Endodermal cell (in vitro differentiated cells): ENCODE measurements at regions not wholly inside any gene's neighbourhood (a gene's known extent, or its start where the extent isn't known, plus 50 kb on each side); places are given as distances from the start of the nearest gene placed in this dataset.

ENCODE experiments used
- DNase-seq: peaks from one replicate; pipeline ENCODE4 v3.0.0-alpha.2; 2017
- H3K27ac ChIP-seq: 2 replicates; pipeline ENCODE4 v1.5.1; 2013; ENCODE audit warnings: mild to moderate bottlenecking, low read depth, low read length, moderate library complexity
- H3K27me3 ChIP-seq: 2 replicates; pipeline ENCODE4 v1.6.1; 2013; ENCODE audit warnings: mild to moderate bottlenecking, low read length, moderate library complexity; ENCODE audit not compliant: insufficient read depth, control insufficient read depth, poor library complexity, severe bottlenecking
- H3K36me3 ChIP-seq: 2 replicates; pipeline ENCODE4 v1.7.0; 2013; ENCODE audit warnings: mild to moderate bottlenecking, low read length, moderate library complexity; ENCODE audit not compliant: control insufficient read depth, insufficient read depth
- H3K4me1 ChIP-seq: one replicate; pipeline ENCODE4 v1.7.0; 2013; ENCODE audit warnings: low read length; ENCODE audit not compliant: control insufficient read depth, insufficient read depth
- H3K4me3 ChIP-seq: 2 replicates; pipeline ENCODE4 v1.5.1; 2013; ENCODE audit warnings: mild to moderate bottlenecking, low read length, moderate library complexity
- H3K9ac ChIP-seq: 2 replicates; pipeline ENCODE4 v1.6.1; 2013; ENCODE audit warnings: mild to moderate bottlenecking, low read length, moderate library complexity; ENCODE audit not compliant: poor library complexity, severe bottlenecking; ENCODE audit errors: extremely low read depth
- H3K9me3 ChIP-seq: 2 replicates; pipeline ENCODE4 v1.6.1; 2013; ENCODE audit warnings: mild to moderate bottlenecking, low read length, moderate library complexity; ENCODE audit not compliant: control insufficient read depth
- H3K27ac Mint-ChIP-seq: 2 replicates; pipeline ENCODE4 v1.8.0; 2020; ENCODE audit warnings: mixed read lengths
- H3K27me3 Mint-ChIP-seq: 2 replicates; pipeline ENCODE4 v1.8.0; 2021; ENCODE audit warnings: mild to moderate bottlenecking, mixed read lengths; ENCODE audit not compliant: insufficient read depth
- H3K36me3 Mint-ChIP-seq: 2 replicates; pipeline ENCODE4 v1.8.0; 2020; ENCODE audit warnings: low read depth, mixed read lengths
- H3K4me1 Mint-ChIP-seq: 2 replicates; pipeline ENCODE4 v1.8.0; 2020; ENCODE audit warnings: mixed read lengths
- H3K4me3 Mint-ChIP-seq: 2 replicates; pipeline ENCODE4 v1.8.0; 2020; ENCODE audit warnings: mild to moderate bottlenecking, moderate library complexity, mixed read lengths
- H3K9me3 Mint-ChIP-seq: 2 replicates; pipeline ENCODE4 v1.8.0; 2020; ENCODE audit warnings: mild to moderate bottlenecking, mixed read lengths
- WGBS, 2 experiments: methylation state at CpG; one replicate each; pipeline versions ENCODE4 v1.1.5 to v1.1.7; 2013; ENCODE audit warnings: missing lambda C conversion rate in 2 of 2, mixed read lengths in 1 of 2; ENCODE audit not compliant: insufficient coverage in 1 of 2, insufficient read length in 1 of 2; 5-methylcytosine and 5-hydroxymethylcytosine counted together
- TF ChIP-seq, protein P1 (sequence below): fragments of 200-600 bp; sonication (generic); conservative IDR thresholded peaks from 2 replicates; pipeline ENCODE4 v1.5.0; 2021; ENCODE audit warnings: antibody characterized with exemption, mild to moderate bottlenecking

DNA sequence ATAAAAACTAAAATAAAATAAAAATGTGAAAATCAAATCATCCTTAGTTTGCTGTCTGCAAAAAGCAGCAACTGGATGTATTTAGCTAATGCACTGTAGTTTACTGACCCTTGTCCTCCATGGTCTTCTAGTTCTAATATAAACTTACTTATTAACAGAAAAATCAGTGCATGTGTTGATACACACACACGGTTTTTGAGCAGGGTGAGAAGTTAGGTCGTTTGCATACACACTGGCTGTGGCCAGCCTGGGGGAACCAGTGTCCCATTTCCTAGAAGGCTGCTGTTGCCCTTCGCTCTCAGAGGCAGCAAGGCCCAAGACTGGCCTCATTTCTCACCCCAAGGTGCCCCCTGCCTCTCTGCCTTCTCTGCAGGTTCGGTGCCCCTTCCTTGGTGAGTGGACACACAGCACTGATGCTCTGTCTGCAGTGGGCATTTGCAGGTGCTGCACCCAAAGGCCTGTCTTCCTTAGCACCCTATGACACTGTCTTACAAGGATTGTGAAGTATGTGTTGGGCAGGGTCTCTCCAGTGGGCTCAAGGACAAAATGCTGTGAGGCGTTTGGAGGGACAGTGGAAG lies 168.5 kb downstream of the SCP2D1 start:
- no peaks in the 10 kb centered on the region for H3K9me3 Mint-ChIP-seq
- TF ChIP-seq, protein P1, sequence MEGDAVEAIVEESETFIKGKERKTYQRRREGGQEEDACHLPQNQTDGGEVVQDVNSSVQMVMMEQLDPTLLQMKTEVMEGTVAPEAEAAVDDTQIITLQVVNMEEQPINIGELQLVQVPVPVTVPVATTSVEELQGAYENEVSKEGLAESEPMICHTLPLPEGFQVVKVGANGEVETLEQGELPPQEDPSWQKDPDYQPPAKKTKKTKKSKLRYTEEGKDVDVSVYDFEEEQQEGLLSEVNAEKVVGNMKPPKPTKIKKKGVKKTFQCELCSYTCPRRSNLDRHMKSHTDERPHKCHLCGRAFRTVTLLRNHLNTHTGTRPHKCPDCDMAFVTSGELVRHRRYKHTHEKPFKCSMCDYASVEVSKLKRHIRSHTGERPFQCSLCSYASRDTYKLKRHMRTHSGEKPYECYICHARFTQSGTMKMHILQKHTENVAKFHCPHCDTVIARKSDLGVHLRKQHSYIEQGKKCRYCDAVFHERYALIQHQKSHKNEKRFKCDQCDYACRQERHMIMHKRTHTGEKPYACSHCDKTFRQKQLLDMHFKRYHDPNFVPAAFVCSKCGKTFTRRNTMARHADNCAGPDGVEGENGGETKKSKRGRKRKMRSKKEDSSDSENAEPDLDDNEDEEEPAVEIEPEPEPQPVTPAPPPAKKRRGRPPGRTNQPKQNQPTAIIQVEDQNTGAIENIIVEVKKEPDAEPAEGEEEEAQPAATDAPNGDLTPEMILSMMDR: no peak
- H3K27ac Mint-ChIP-seq: no peak overlapping the region
- no peak overlapping the region for H3K4me3 ChIP-seq
- H3K27ac ChIP-seq: no peak overlapping the region
- H3K36me3 Mint-ChIP-seq: no peaks in the 10 kb centered on the region
- no peaks in the 10 kb centered on the region for H3K9me3 ChIP-seq
- no peak overlapping the region for H3K4me3 Mint-ChIP-seq
- H3K27me3 ChIP-seq: no peaks in the 10 kb centered on the region
- no peak overlapping the region for H3K9ac ChIP-seq
- no peaks in the 10 kb centered on the region for H3K4me1 ChIP-seq
- WGBS, 2 experiments: 79 to 83% methylated on average over 3 to 5 of the region's 5 CpGs
- H3K36me3 ChIP-seq: no peaks in the 10 kb centered on the region
- no peaks in the 10 kb centered on the region for H3K27me3 Mint-ChIP-seq
- DNase-seq: no peak
- H3K4me1 Mint-ChIP-seq: peaks cover 12% of the 10 kb centered on the region

DNA sequence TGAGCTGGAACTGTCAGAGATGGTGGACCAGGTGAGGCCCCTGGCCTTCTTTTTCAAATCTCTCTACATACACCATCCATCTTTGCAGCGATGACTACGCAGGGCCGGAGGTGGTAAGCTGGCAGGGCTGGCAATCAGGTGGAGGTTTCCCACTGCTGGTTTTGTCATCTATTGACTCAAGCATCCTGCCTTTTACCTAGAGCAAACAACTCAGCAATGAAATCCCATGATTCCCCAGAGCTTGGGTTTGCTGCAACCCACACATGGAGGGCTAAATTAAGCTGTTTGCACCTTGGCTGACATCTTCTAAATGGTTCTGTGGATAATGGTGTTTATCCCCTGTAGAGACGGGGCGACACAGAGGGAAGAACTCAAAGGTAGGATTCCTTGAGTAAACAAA lies 170.2 kb downstream of the SCP2D1 start:
- TF ChIP-seq, protein P1: no peak
- Mint-ChIP-seq H3K4me1 (peaks cover 12% of the 10 kb centered on the region), H3K9me3 (no peaks in the 10 kb centered on the region), H3K27ac (no peak overlapping the region), H3K27me3 (no peaks in the 10 kb centered on the region), H3K36me3 (no peaks in the 10 kb centered on the region), H3K4me3 (no peak overlapping the region)
- no peak for DNase-seq
- H3K9me3 ChIP-seq: no peaks in the 10 kb centered on the region
- no peak overlapping the region for H3K4me3 ChIP-seq
- no peaks in the 10 kb centered on the region for H3K27me3 ChIP-seq
- WGBS, 2 experiments: 86 to 100% methylated on average over 3 to 5 of the region's 5 CpGs
- H3K9ac ChIP-seq: no peak overlapping the region
- H3K27ac ChIP-seq: no peak overlapping the region
- no peaks in the 10 kb centered on the region for H3K4me1 ChIP-seq
- no peaks in the 10 kb centered on the region for H3K36me3 ChIP-seq

DNA sequence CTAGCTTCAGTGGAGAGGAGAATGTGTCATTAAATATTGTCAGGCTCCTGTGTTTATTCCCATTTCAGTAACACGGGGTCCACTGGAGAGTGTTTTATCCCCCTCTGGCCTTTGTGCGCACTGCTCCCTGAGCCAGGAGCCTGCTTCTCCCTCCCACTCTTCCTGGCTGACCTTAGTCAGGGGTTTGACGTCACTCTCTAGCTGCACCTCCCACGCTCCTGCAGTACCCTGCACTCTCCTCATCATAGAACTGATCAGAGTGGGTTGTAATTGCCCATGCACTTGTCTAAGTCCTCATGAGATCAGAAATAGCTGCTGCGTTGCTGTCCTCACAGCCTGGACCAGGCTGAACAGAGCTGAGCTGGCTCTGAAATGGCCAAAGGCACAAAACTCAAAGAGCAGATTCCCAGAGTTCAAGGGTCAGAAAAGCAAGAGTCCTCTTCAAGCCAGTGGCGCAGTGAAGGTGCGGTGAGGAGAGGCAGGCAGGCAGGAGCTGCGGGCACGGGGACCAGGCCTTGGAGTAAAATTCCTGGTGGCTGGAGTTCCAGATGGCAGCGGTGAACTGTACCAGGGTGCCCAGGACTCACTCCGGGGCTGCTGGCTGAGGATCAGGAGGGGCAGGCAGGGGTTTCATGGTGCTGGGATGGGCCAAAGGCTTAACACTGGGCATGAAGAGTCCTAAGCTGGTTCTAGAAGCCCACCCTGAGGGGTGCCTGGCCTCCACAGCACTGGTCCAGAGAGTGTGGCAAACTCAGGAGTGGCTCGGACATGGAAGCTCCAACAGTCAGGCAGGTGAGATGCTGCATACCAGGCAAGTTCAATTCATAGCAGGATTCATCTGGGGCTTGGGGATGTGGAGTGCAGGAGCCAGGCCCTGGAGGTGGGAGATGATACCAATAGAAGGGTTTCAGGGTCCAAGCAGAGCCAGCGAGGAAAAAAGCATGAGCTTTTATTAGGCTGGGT lies 170.9 kb downstream of the SCP2D1 start:
- TF ChIP-seq, protein P1: no peak
- H3K27me3 ChIP-seq: no peaks in the 10 kb centered on the region
- H3K27me3 Mint-ChIP-seq: no peaks in the 10 kb centered on the region
- H3K4me3 ChIP-seq: no peak overlapping the region
- no peaks in the 10 kb centered on the region for H3K9me3 ChIP-seq
- 79 to 88% methylated on average over 10 to 13 of the region's 13 CpGs for WGBS, 2 experiments
- DNase-seq: no peak
- peak overlapping the region; percentile 54 for H3K27ac Mint-ChIP-seq
- H3K9ac ChIP-seq: no peak overlapping the region
- no peaks in the 10 kb centered on the region for H3K4me1 ChIP-seq
- no peak overlapping the region for H3K27ac ChIP-seq
- H3K36me3 ChIP-seq: no peaks in the 10 kb centered on the region
- no peaks in the 10 kb centered on the region for H3K36me3 Mint-ChIP-seq
- no peak overlapping the region for H3K4me3 Mint-ChIP-seq
- H3K4me1 Mint-ChIP-seq: peaks cover 12% of the 10 kb centered on the region
- H3K9me3 Mint-ChIP-seq: no peaks in the 10 kb centered on the region
